ENCODE measurements at regions not wholly inside any gene's neighbourhood (a gene's known extent, or its start where the extent isn't known, plus 50 kb on each side); places are given as distances from the start of the nearest gene placed in this dataset.
A peak's percentile ranks its signal among the peaks of the same experiment; 100 is the strongest.
"Not testable (repeated sequence)": the region's sequence is repeated elsewhere in the genome, so short reads cannot be mapped to it uniquely, and the experiment has no call there.

GRCh38 chr11:29224739-29225384 is 792.0 kb downstream of the KCNA4 start:
- DNase-seq = no peak

GRCh38 chr11:29219531-29219930 is 797.3 kb downstream of the KCNA4 start:
- DNase-seq = not testable (repeated sequence)

GRCh38 chr11:29217901-29218300 is 798.9 kb downstream of the KCNA4 start:
- DNase-seq = no peak

- no peak for DNase-seq
Observed at GRCh38 chr11:29214833-29215232, 802.0 kb downstream of the KCNA4 start.

GRCh38 chr11:29211202-29211601 is 805.6 kb downstream of the KCNA4 start:
- no peak for DNase-seq

- no peak for DNase-seq
Observed at GRCh38 chr11:29210426-29210825, 806.4 kb downstream of the KCNA4 start.

GRCh38 chr11:29208117-29208516 is 808.7 kb downstream of the KCNA4 start:
- DNase-seq = no peak

- no peak for DNase-seq
Observed at GRCh38 chr11:29200791-29201562, 815.9 kb downstream of the KCNA4 start.

- no peak for DNase-seq
Observed at GRCh38 chr11:29190313-29190712, 826.5 kb downstream of the KCNA4 start.

GRCh38 chr11:29187215-29187614 is 829.6 kb downstream of the KCNA4 start:
- no peak for DNase-seq

- no peak for DNase-seq
Observed at GRCh38 chr11:29184939-29185890, 831.6 kb downstream of the KCNA4 start.

- no peak for DNase-seq
Observed at GRCh38 chr11:29183301-29183700, 833.5 kb downstream of the KCNA4 start.

GRCh38 chr11:29173660-29174062 is 843.2 kb downstream of the KCNA4 start:
- no peak for DNase-seq

- no peak for DNase-seq
Observed at GRCh38 chr11:29171360-29171950, 845.4 kb downstream of the KCNA4 start.

- no peak for DNase-seq
Observed at GRCh38 chr11:29166306-29166705, 850.5 kb downstream of the KCNA4 start.

GRCh38 chr11:29163231-29163630 is 853.6 kb downstream of the KCNA4 start:
- DNase-seq = no peak

- no peak for DNase-seq
Observed at GRCh38 chr11:29162491-29162890, 854.3 kb downstream of the KCNA4 start.

- DNase-seq = no peak
Observed at GRCh38 chr11:29161191-29161590, 855.6 kb downstream of the KCNA4 start.

GRCh38 chr11:29159552-29160465 is 857.0 kb downstream of the KCNA4 start:
- DNase-seq = peak; percentile 24

GRCh38 chr11:29153078-29153477 is 863.8 kb downstream of the KCNA4 start:
- no peak for DNase-seq

- not testable (repeated sequence) for DNase-seq
Observed at GRCh38 chr11:29142573-29142972, 874.3 kb downstream of the KCNA4 start.

- no peak for DNase-seq
Observed at GRCh38 chr11:29135504-29135903, 881.3 kb downstream of the KCNA4 start.
